Naive thymus-derived CD4-positive, alpha-beta T cell (primary cell): ENCODE measurements at regions not wholly inside any gene's neighbourhood (a gene's known extent, or its start where the extent isn't known, plus 50 kb on each side); places are given as distances from the start of the nearest gene placed in this dataset.

Experiments used
- ATAC-seq: fragments of 150-1000 bp; cut with Tn5 transposase; 2 replicates; pipeline ENCODE4 v1.10.0; 2021; ENCODE audit warnings: mild to moderate bottlenecking, moderate library complexity
- CTCF ChIA-PET: fragments of 350-600 bp; sonication (Branson Sonifier 250); formaldehyde crosslinking; loops from one replicate; lab custom pipeline; 2021; ENCODE audit warnings: antibody characterized with exemption; lab: Charles Lee
- POLR2A ChIA-PET: fragments of 350-600 bp; sonication (Branson Sonifier 250); formaldehyde crosslinking; loops from one replicate; lab custom pipeline; 2021; ENCODE audit warnings: antibody characterized with exemption, inconsistent platforms; lab: Charles Lee
- DNase-seq, 9 donors: peaks; one replicate each; pipeline versions ENCODE4 v3.0.0 to v3.0.0-alpha.2; 2020 to 2022; ENCODE audit warnings: mixed read lengths in 1 of 9
- H3K27ac ChIP-seq: one replicate; pipeline ENCODE4 v1.7.0; 2013; ENCODE audit warnings: mild to moderate bottlenecking, low read depth, low read length, moderate library complexity
- H3K27me3 ChIP-seq, 2 donors: one replicate each; pipeline ENCODE4 v1.7.0; 2013; ENCODE audit warnings: low read length in 2 of 2, mild to moderate bottlenecking in 2 of 2, moderate library complexity in 2 of 2; ENCODE audit not compliant: control insufficient read depth in 2 of 2, insufficient read depth in 2 of 2
- H3K36me3 ChIP-seq, 3 experiments: 1 replicate in 2 of 3; 2 replicates in 1 of 3; pipeline ENCODE4 v1.7.0; 2013; ENCODE audit warnings: low read length in 3 of 3, mild to moderate bottlenecking in 3 of 3, moderate library complexity in 1 of 3; ENCODE audit not compliant: insufficient read depth in 3 of 3, control insufficient read depth in 2 of 3
- H3K4me1 ChIP-seq, 2 donors: one replicate each; pipeline ENCODE4 v1.7.0; 2013; ENCODE audit warnings: low read length in 2 of 2, mild to moderate bottlenecking in 2 of 2, moderate library complexity in 1 of 2; ENCODE audit not compliant: control insufficient read depth in 2 of 2, insufficient read depth in 2 of 2
- H3K4me3 ChIP-seq: 2 replicates; pipeline ENCODE4 v1.7.0; 2013; ENCODE audit warnings: mild to moderate bottlenecking, low read length
- H3K9me3 ChIP-seq, 3 experiments: 1 replicate in 2 of 3; 2 replicates in 1 of 3; pipeline ENCODE4 v1.7.0; 2013; ENCODE audit warnings: low read length in 3 of 3; ENCODE audit not compliant: control insufficient read depth in 2 of 3
- H3K27ac Mint-ChIP-seq, 9 donors: one replicate each; pipeline ENCODE4 v1.8.0; 2020 to 2022; ENCODE audit warnings: mixed read lengths in 9 of 9, mild to moderate bottlenecking in 8 of 9, moderate library complexity in 5 of 9, inconsistent platforms in 2 of 9
- H3K27me3 Mint-ChIP-seq, 5 donors: one replicate each; pipeline ENCODE4 v1.8.0; 2021 to 2022; ENCODE audit warnings: mixed read lengths in 5 of 5, mild to moderate bottlenecking in 1 of 5
- H3K36me3 Mint-ChIP-seq, 5 donors: one replicate each; pipeline ENCODE4 v1.8.0; 2020 to 2022; ENCODE audit warnings: mixed read lengths in 5 of 5, mild to moderate bottlenecking in 3 of 5, inconsistent platforms in 1 of 5
- H3K4me1 Mint-ChIP-seq, 7 donors: one replicate each; pipeline ENCODE4 v1.8.0; 2020 to 2022; ENCODE audit warnings: mixed read lengths in 7 of 7, mild to moderate bottlenecking in 3 of 7, inconsistent platforms in 1 of 7
- H3K4me3 Mint-ChIP-seq, 10 donors: one replicate each; pipeline ENCODE4 v1.8.0; 2020 to 2022; ENCODE audit warnings: mild to moderate bottlenecking in 10 of 10, mixed read lengths in 10 of 10, moderate library complexity in 6 of 10, inconsistent platforms in 2 of 10
- H3K9me3 Mint-ChIP-seq, 11 donors: one replicate each; pipeline ENCODE4 v1.8.0; 2020 to 2022; ENCODE audit warnings: mixed read lengths in 11 of 11, mild to moderate bottlenecking in 4 of 11, inconsistent platforms in 1 of 11, moderate library complexity in 1 of 11
- intact Hi-C, 2 donors: fragments of 100-400 bp; cut with micrococcal nuclease; formaldehyde crosslinking; loops; one replicate each; pipeline ENCODE4 v1.15.1; 2023

DNA sequence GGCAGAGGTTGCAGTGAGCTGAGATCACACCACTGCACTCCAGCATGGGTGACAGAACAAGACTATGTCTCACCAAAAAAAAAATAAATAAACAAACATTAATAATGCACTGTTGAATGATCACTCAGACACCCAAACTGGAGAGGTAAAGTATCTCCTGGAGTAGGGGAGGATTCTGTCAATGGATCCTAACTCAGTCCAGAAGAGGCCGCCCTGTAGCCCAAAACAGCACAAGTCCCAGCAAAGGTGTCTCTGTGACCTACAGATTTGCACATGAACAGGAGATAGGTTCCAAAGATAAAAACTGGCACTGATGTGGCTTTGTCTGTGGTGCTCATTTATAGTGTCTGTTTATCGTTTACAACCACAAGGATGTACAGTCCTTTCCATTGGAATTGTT is 352.9 kb upstream of the USP9Y start:
- intact Hi-C loops = no loop called here
- Mint-ChIP-seq H3K9me3 (peaks cover 0 to 4% (median 0%) of the 10 kb centered on the region in 11 donors), H3K27me3 (peaks cover 0 to 7% (median 4%) of the 10 kb centered on the region in 5 donors), H3K4me1 (no peaks in the 10 kb centered on the region), H3K36me3 (peaks cover 0 to 4% (median 0%) of the 10 kb centered on the region in 5 donors), H3K4me3 (no peak overlapping the region), H3K27ac (no peak overlapping the region)
- Histone ChIP-seq H3K36me3 (no peaks in the 10 kb centered on the region), H3K9me3 (no peaks in the 10 kb centered on the region), H3K4me1 (no peaks in the 10 kb centered on the region), H3K27ac (no peak overlapping the region), H3K27me3 (no peaks in the 10 kb centered on the region), H3K4me3 (no peak overlapping the region)
- CTCF ChIA-PET = interaction anchor here (0.6 kb wide), 1 partner anchor 1040 kb away, joined by 5 read pairs; no protein-coding TSS in a partner anchor
- no peak for ATAC-seq
- no peak for DNase-seq
- POLR2A ChIA-PET = no interaction called here

DNA sequence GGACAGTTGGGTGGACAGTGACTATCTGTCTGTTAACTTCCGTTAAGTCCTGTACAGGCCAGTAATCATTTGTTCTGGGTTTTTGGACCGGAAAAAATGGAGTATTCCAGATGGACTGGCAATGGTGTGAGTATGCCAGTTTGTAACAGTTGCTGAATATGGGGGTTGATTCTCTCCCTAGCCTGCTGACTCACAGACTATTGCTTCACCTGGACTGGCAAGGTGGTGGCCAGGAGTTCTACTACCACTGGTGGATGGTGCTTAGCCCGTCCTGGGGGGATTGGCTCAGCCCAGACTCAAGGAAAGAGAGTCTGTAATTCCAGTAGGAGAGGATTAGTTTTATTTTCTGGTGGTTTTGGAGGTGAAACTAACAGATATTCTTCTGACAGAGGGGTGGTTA is 343.8 kb upstream of the USP9Y start:
- Mint-ChIP-seq H3K27ac (no peak overlapping the region), H3K9me3 (no peaks in the 10 kb centered on the region), H3K27me3 (peaks cover 0 to 3% (median 0%) of the 10 kb centered on the region in 5 donors), H3K4me1 (peaks cover 0 to 8% (median 0%) of the 10 kb centered on the region in 7 donors), H3K36me3 (no peaks in the 10 kb centered on the region), H3K4me3 (no peak overlapping the region)
- Histone ChIP-seq H3K4me3 (no peak overlapping the region), H3K4me1 (no peaks in the 10 kb centered on the region), H3K36me3 (no peaks in the 10 kb centered on the region), H3K9me3 (no peaks in the 10 kb centered on the region), H3K27me3 (no peaks in the 10 kb centered on the region), H3K27ac (no peak overlapping the region)
- ATAC-seq (no peak), DNase-seq (no peak)
- CTCF ChIA-PET = no interaction called here
- intact Hi-C loops = no loop called here
- POLR2A ChIA-PET = no interaction called here

- Mint-ChIP-seq H3K4me3 (no peak overlapping the region), H3K4me1 (peaks cover 0 to 8% (median 0%) of the 10 kb centered on the region in 7 donors), H3K9me3 (no peaks in the 10 kb centered on the region), H3K27ac (no peak overlapping the region), H3K27me3 (peaks cover 0 to 4% (median 0%) of the 10 kb centered on the region in 5 donors), H3K36me3 (no peaks in the 10 kb centered on the region)
- H3K4me1 ChIP-seq = no peaks in the 10 kb centered on the region
- no peaks in the 10 kb centered on the region for H3K27me3 ChIP-seq
- H3K9me3 ChIP-seq = no peaks in the 10 kb centered on the region
- no peaks in the 10 kb centered on the region for H3K36me3 ChIP-seq
- POLR2A ChIA-PET = no interaction called here
- H3K4me3 ChIP-seq = no peak overlapping the region
- intact Hi-C loops = no loop called here
- DNase-seq = no peak
- CTCF ChIA-PET = no interaction called here
- ATAC-seq = no peak
- no peak overlapping the region for H3K27ac ChIP-seq
Observed at GRCh38 chrY:12357655-12358054, 343.4 kb upstream of the USP9Y start.

DNA sequence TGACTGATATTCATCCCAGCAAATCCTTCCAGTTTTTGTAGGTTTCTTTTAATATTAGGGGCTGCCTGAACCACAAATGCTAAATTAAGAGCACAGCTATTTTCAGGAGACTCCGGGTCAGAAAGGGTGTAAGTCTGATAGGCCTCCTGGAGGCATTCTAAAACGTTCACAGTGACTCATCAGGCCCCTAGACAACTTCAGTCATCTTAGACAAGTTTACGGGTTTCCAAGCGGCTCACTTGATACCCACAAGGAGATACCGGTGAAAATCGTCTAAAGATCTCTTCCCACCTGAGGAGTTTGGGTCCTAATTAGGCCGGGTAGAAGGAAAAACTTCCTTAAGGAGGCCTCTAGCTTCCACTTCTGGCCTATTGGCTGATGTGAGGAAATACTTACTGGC is 342.7 kb upstream of the USP9Y start:
- intact Hi-C loops = no loop called here

GRCh38 chrY:12359867-12360266 is 341.2 kb upstream of the USP9Y start:
- ChIA-PET POLR2A (no interaction called here), CTCF (no interaction called here)
- DNase-seq (no peak), ATAC-seq (no peak)
- H3K27ac Mint-ChIP-seq = no peak overlapping the region
- no peaks in the 10 kb centered on the region for H3K9me3 Mint-ChIP-seq
- H3K36me3 ChIP-seq = no peaks in the 10 kb centered on the region
- peaks cover 0 to 4% (median 0%) of the 10 kb centered on the region in 5 donors for H3K27me3 Mint-ChIP-seq
- no peaks in the 10 kb centered on the region for H3K36me3 Mint-ChIP-seq
- no peak overlapping the region for H3K4me3 ChIP-seq
- H3K27me3 ChIP-seq = no peaks in the 10 kb centered on the region
- H3K4me1 ChIP-seq = no peaks in the 10 kb centered on the region
- no peak overlapping the region for H3K27ac ChIP-seq
- peaks cover 0 to 8% (median 0%) of the 10 kb centered on the region in 7 donors for H3K4me1 Mint-ChIP-seq
- H3K4me3 Mint-ChIP-seq = no peak overlapping the region
- no peaks in the 10 kb centered on the region for H3K9me3 ChIP-seq
- intact Hi-C loops = no loop called here

More for the DNA sequence above, 342.7 kb upstream of the USP9Y start:
- H3K27me3 ChIP-seq = no peaks in the 10 kb centered on the region
- no peak overlapping the region for H3K27ac ChIP-seq
- H3K4me1 ChIP-seq = no peaks in the 10 kb centered on the region
- no peaks in the 10 kb centered on the region for H3K9me3 Mint-ChIP-seq
- H3K4me3 ChIP-seq = no peak overlapping the region
- DNase-seq = no peak
- H3K36me3 ChIP-seq = no peaks in the 10 kb centered on the region
- POLR2A ChIA-PET = no interaction called here
- H3K9me3 ChIP-seq = no peaks in the 10 kb centered on the region
- no peak overlapping the region for H3K4me3 Mint-ChIP-seq
- H3K27ac Mint-ChIP-seq = no peak overlapping the region
- no peak for ATAC-seq
- peaks cover 0 to 8% (median 0%) of the 10 kb centered on the region in 7 donors for H3K4me1 Mint-ChIP-seq
- H3K36me3 Mint-ChIP-seq = no peaks in the 10 kb centered on the region
- H3K27me3 Mint-ChIP-seq = peaks cover 0 to 4% (median 0%) of the 10 kb centered on the region in 5 donors
- CTCF ChIA-PET = no interaction called here

GRCh38 chrY:12360496-12360895 is 340.5 kb upstream of the USP9Y start:
- H3K9me3 Mint-ChIP-seq = no peaks in the 10 kb centered on the region
- ChIA-PET POLR2A (no interaction called here), CTCF (no interaction called here)
- no peak overlapping the region for H3K4me3 ChIP-seq
- no peaks in the 10 kb centered on the region for H3K27me3 ChIP-seq
- no peaks in the 10 kb centered on the region for H3K9me3 ChIP-seq
- intact Hi-C loops = no loop called here
- H3K27ac Mint-ChIP-seq = no peak overlapping the region
- DNase-seq = no peak
- H3K4me1 Mint-ChIP-seq = peaks cover 0 to 8% (median 0%) of the 10 kb centered on the region in 7 donors
- no peak for ATAC-seq
- H3K36me3 ChIP-seq = no peaks in the 10 kb centered on the region
- no peak overlapping the region for H3K27ac ChIP-seq
- no peaks in the 10 kb centered on the region for H3K4me1 ChIP-seq
- H3K27me3 Mint-ChIP-seq = peaks cover 0 to 4% (median 0%) of the 10 kb centered on the region in 5 donors
- H3K36me3 Mint-ChIP-seq = no peaks in the 10 kb centered on the region
- H3K4me3 Mint-ChIP-seq = no peak overlapping the region

DNA sequence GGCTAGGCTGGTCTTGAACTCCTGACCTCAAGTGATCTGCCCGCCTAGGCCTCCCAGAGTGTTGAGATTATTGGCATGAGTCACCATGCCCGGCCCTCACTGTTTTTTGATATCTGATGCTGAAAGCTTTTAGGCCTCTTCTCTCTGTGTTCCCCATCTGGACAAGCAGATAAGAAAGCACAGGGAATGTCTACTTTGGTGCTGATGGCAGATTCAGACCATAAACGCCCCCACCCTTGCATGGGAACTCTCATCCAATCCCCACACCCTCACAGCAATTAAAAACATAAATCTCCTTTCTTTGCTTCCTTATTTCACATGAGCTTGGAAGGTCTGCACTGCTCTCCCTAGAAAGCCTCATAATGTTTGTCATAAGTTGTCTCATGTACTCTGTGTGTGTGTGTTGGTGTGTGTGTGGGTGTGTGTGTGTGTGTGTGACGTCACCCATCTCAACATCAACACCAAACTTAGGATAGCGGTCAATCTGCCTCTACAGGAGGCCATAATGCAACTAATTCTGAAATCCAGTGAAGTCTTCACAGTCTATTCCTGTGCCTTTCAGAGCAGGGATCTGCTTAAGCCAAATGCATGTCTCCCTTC is 335.6 kb upstream of the USP9Y start:
- Mint-ChIP-seq H3K27me3 (peaks cover 0 to 4% (median 0%) of the 10 kb centered on the region in 5 donors), H3K9me3 (no peaks in the 10 kb centered on the region)

More for the DNA sequence above, 335.6 kb upstream of the USP9Y start:
- no peaks in the 10 kb centered on the region for H3K36me3 Mint-ChIP-seq
- POLR2A ChIA-PET = no interaction called here
- DNase-seq (no peak), ATAC-seq (no peak)
- intact Hi-C loops = no loop called here
- CTCF ChIA-PET = no interaction called here
- H3K4me1 Mint-ChIP-seq = no peaks in the 10 kb centered on the region
- Histone ChIP-seq H3K4me3 (no peak overlapping the region), H3K36me3 (no peaks in the 10 kb centered on the region), H3K9me3 (no peaks in the 10 kb centered on the region), H3K4me1 (no peaks in the 10 kb centered on the region), H3K27ac (no peak overlapping the region), H3K27me3 (no peaks in the 10 kb centered on the region)
- no peak overlapping the region for H3K27ac Mint-ChIP-seq
- no peak overlapping the region for H3K4me3 Mint-ChIP-seq
